GM18867 (cell line): ENCODE measurements at regions not wholly inside any gene's neighbourhood (a gene's known extent, or its start where the extent isn't known, plus 50 kb on each side); places are given as distances from the start of the nearest gene placed in this dataset.
"Not testable (repeated sequence)": the region's sequence is repeated elsewhere in the genome, so short reads cannot be mapped to it uniquely, and the experiment has no call there.

ENCODE experiments used
- ATAC-seq: cut with Tn5 transposase; IDR thresholded peaks from one replicate; pipeline ENCODE4 v1.9.1; 2021; ENCODE audit warnings: mild to moderate bottlenecking, moderate library complexity; ENCODE audit not compliant: unreplicated experiment

DNA sequence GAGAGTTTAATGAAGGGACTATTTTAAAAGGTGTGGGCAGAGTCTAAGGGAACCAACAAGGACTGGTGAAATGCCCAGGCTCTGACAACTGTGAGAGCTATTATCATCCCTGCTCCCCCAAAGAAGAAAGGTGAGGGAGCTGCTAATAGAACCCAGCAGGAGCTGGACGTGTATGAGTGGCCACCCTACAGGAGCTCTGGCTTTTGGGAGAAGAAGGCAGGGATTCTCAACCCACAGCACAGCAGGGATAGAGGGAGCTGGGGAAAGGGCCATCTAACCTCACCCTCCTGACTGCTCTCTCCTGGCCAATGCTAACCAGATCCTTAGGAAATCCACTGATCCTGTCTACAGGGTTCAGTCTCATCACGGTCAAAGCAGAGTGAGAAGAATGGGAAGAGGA is 57.1 kb downstream of the GRIN2B start:
- no peak for ATAC-seq

DNA sequence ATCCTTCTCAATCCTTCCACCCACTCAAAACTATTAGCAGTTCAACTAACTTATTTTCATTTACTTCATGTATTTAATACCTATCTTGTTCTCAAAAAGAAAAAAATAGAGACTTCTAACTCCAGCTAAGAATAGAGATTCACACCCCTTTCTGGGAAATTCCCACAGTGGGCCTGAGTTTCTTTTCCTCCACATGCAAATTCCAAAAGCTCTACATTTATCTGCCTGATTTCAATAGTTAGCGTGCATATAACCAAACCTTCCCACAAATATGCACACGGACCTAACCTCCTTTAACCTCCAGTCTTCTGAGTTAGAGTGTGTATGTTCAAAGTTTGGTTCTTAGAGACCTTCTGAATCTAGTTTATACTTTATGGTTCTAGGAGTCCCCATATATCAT is 62.5 kb downstream of the GRIN2B start:
- no peak for ATAC-seq

DNA sequence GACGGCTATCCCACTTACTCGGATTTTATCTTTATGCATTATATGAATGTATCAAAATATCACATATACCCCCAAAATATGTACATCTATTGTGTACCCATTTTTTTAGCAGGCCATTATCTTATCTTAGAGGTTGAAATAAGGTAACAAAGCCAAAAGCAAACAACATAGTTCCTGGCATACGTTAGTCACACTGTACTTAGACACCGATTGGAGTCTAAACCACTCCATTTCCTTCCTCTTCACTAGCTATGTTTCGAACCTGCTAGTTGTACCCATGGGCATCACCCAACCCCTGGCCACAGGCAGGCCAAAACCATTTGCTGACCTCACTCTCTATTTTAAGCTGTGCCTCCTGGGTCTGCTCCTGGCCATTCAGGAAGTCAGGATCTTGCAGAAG is 66.3 kb downstream of the GRIN2B start:
- no peak for ATAC-seq

DNA sequence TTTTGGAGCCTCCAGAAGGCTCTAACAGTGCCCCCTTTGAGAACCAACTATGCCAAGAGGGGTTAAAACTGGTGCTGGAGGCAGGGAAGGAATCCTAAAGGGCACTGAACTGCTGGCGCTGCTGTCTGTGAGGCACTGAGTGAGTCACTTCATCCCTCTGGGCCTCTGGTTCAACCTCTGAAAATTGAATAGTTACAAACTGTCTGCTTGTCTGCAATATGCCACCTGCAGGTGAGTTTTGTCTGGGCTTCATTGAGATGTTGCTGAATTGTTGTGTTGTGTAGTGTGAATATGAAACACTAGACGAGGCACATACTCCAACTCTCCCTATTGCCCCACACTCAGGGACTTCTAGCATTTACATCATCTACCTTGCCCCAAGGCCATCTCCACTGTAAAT is 68.0 kb downstream of the GRIN2B start:
- ATAC-seq: no peak

DNA sequence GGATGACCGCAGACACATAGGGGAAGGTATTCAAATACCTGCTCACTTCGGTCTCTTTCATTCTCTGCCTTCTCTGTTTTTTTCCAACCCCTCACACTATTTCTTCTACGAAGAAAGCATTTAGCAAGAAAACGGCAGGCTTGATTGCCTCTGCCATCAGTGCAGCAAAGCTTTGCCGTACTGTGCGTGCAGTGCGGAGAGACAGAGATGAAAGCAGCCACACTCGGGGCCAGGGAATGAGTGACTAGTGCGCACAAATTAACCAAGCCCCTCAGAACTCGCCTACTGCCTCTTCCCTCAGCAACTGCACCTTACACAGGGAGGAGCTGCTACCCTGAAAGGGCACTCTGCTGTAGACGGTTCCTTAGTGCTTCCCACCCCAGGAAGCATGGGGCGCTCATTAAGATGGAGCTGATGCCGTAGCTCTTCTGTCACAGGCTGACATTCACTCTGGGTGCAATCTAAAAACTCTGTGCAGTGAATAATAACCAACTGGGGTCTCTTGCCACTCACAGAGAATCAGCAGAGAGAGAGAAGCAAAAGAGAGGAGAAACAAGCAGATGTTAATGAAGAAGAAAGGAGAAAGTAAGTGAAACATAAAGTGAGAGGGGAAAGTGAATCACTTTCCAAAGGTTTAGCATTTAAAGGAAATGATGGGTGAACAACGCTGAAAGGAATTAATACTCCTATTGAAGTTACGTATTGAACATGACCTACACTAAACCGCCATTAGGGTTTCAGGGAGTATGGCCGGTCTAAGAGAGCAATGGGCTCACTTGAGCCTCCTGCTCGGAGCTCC is 69.4 kb downstream of the GRIN2B start:
- no peak for ATAC-seq

DNA sequence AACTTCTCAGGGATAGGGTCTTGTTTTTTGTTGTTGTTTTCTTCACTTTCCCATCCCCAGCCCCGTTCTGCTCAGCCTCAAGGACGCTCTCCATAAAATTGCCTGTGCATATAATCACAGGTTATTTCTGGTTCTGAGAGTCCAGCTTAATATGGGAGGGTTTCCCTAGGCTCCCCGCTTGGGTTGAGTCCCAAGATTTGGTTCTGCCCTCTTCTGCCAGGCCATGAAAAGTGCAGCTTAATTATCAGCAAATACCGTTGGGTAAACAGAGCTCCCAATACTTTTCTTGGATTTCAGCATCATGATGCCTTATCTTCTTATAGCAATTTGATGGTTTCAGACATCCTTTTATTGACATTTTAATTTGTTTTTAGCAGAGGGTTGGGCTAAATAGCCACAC is 75.6 kb downstream of the GRIN2B start:
- no peak for ATAC-seq

DNA sequence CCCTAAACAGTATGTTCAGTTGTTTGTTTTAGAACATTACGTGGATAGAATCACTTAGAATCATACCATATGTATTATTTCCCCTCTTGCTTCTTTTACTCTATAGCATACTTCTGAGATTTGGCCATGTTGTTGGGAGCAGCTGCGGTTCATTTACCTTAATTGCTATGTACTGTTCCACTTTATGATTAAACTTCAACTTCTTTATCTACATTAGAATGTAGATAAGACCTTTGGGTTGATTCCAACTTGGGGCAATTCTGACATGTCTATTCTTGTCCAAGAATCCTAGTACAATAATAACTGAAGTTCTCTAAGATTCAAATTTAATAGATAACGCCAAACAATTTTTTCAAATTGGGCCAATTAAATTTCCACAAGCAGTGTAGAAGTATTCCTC is 80.7 kb downstream of the GRIN2B start:
- ATAC-seq: no peak

DNA sequence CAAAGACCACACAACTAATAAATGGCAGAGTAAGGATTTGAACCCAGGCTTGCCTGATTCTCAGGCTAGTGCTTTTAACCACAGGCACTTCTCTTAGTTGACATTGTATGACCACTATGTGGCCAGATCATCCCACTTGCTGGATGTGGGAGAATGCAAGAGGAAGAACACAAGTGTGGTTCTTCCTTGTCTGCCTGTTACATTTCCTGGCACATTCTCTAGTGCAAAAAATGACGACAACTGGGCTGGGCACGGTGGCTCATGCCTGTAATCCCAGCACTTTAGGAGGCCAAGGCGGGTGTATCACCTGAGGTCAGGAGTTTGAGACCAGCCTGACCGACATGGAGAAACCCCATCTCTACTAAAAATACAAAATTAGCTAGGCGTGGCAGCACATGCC is 83.0 kb downstream of the GRIN2B start:
- not testable (repeated sequence) for ATAC-seq

DNA sequence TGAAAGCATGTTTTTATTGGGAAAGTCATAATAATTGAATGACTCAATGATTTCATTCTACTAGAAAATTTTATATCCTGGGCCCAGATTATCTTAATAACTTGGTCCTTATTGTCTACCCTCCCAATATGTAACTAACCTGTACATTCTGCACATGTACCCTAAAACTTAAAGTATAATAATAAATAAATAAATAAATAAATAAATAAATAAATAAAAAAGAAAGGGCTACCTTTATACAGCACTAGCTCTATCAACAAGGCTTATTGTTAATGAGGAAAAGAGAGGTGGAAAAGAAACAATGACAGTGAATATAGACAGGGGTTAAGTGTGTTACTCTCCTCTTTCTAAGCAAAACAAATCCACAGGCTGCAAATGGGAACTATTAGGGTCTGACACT is 83.6 kb downstream of the GRIN2B start:
- ATAC-seq: no peak

DNA sequence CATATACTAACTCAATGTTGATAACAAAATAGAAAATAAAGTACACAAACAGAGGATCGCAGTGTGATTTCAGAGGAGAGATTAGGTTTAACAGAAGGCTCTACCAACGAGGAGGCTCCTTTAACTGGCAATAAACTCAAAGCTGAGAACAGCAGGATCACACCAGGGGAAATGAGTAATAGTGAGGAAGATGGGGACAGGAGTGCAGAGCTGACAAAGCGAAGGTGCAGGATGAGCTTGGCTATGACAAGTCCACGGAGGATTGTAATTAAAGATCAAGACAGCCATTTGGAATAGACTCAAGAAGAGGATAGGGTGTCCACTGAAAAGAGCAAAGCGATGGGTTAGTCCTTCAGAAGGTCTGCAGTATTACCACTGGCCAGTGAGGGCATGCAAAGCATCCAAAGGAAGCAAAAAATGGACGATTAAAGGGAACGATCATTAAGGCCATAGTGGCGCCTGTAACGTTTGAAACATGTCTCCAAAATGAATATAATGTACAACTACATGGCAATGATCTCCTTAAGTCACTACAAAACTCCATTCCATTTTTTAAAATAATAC is 85.3 kb downstream of the GRIN2B start:
- ATAC-seq: no peak

DNA sequence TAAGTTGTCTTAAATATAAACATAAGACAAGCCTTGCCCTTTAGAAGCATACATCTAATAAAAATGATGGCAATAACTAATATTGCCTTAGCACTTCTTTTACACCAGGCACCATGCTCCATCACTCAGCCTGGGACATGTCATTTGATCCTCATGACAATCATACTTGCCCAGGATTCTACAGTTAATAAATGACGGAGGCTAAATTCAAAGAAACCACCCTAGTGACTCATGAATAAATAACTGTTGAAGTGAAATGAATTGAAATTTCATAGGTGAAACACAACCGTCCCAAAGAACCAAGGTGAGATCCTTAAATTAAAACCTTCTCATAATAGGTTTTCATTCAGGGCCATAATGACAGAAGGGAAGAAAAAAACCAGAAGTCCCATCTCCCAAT is 89.5 kb downstream of the GRIN2B start:
- ATAC-seq: no peak

DNA sequence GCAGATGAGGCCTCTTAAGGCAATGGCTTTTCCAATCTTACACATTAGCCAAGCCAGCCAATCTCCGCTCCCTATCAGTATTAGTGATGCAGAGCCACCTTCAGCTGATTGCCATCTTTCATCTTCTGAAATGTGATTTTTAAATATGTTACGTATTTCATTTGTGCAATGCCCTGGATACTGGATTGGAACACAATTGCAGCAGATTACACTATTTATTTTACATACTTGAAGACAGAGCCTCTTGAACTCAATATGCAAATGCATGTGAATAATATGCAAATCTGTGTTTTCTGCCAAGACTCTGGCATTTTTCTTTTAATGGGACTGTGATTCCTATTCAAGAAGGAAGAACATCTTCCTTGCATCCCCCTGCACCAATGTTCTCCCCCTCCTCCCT is 90.5 kb downstream of the GRIN2B start:
- ATAC-seq: no peak

DNA sequence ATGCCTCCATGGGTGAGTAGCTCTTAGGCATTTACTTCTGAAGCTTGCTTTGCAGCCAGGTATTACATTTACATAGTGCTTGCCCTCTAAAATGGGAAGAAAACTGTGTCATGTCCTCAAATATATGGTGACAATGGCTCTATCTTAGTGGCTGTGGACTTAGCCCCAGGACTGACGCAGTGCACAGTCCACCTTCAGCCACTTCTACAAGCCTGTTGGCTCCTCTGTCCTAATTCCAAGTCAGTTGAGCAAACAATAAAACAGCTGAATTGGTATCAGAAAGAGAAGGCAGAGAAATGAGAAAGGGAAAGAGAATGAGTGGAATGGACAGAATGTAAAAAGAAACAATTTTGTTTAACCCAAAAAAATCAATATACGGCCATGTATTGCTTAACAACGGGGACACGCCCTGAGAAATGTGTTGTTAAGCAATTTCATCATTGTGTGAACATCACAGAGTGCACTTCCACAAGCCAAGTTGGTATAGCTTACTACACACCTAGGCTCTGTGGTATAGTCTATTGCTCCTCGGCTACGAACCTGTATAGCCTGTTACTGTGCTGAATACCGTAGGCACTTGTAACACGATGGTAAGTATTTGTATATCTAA is 93.5 kb downstream of the GRIN2B start:
- ATAC-seq: no peak

DNA sequence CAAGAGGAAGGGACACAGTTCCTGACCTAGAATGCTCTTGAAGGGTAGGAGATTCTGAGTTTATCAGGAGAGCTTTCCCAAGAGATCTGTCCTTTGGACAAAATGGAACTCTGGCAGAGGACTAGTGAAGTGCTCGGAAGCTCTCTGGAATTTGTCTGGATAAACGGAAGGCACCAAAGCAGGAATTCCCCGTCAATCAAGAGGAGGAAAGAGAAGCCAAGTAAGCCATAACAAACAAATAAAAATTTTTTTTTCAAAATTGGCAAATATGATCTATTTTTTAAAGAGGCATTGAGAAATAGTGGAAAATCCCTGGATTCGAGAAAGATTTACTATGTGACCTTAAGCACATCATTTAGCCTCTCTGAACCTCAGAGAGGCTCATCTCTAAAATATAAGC is 99.2 kb downstream of the GRIN2B start:
- no peak for ATAC-seq

DNA sequence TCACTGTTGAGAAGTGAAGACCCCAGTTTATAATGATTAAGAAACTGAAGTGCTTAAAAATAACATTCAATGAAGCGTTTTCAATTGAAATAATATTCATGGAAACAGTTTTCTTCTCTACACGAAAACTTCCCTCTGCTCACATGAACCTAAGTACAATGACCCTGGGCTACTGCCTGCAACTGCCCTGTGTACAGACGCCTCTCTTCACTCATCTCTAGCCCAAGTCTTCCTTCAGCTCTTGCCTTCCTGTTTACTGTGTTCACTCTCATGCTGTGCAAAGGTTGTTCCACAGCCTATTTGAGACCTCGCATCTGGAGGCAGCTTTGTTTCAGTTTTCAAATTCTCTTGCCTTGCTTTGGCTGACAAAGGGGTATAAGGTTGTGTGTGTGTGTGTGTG is 100.8 kb downstream of the GRIN2B start:
- no peak for ATAC-seq

DNA sequence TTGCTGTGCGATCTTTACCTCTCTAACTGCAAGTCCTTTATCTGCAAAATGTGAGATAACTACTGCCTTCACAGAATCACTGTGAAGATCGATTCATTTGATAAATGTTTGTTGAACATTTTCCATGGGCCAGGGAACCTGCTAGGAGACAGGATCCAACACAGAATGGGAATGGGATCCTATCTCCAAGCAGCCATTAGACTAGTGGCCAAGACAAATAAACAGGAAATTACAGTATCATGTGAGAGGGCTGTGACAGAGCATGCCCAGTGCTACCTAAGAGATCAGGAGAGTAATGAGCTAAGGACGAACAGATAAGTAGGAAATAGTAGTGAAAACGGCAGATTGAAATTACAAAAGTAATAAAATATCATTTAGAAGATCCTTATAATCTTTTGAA is 105.7 kb downstream of the GRIN2B start:
- ATAC-seq: no peak

DNA sequence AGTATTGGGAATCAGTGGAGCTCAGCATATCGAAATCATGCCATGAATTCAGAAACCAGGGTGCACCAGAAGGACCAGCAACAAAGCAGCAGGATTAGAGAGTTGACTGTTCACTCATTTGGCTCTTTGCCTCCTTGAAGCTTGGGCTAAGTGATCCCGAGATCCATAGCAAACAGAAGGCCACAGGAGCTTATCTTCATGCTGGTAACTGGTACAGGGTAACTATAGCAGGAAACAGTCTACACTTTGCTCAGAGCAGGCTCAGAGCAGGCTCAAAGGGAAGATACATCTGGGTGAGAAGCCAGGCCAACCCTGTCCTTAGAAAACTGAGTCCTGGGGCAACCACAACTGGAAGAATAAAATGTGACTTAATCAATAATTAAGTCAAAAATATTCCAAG is 111.1 kb downstream of the GRIN2B start:
- ATAC-seq: no peak

DNA sequence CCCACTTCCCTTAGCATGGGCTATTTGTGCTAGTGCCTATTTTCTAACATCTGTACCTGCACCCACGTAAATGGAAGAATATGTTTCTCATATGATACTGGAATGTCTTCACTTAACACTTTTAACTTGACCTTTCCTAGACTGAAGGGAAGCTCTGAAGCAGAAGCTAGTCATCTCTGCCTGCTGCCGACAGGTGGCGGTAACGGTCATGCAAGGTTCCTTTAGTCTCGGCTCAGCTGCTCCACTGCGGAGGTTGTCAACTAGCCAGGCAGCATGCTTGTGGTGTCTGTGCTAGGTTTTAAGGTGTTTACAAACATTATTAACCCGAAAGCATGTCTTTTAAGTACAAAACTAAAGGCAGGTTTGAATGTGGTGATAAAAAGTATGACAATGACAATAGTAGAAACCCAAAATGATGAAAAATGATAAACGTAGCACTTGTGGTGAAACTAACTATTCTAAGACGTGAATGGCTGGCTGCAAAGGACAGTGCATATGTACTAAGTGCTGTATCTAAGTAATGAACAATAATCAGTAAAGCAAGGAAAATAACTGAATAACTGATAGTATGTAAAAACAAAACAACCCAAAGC is 117.2 kb downstream of the GRIN2B start:
- ATAC-seq: peak; percentile 97

DNA sequence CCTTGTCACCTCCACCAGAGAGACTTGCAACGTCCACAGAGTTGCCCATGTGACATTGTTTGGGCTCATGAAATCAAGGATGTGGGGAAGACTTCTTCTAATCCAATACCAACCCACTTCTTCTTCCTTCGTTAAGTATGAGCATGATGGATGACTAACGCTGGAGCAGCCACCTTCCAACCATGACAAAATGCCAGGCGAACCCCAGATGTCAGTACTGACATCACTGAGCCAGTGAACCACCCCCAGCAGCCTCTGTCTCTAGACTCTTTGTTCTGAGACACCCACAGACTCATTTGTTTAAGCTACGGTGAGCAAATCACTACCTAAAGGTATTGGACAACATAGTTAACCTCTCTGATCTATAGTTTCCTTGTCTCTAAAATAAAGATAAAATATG is 123.7 kb downstream of the GRIN2B start:
- no peak for ATAC-seq

DNA sequence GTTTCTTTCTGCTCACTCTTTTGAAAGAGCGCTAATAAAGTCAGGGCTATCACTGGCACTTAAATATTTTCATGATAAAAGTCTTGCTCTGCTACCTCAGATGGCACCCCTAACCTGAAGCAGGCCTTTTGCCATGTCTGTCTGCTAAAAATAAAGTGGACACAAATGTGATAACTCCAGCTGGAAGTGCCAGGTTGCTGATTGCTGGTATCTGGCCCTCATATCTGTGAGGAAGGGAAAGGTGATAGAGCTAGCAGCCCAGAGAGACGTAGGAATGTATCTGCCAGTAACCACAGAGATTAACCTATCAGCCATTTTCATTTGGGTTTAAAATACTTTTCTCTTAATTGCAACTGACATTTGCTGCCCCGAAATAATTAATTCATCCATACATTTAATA is 127.9 kb downstream of the GRIN2B start:
- no peak for ATAC-seq

DNA sequence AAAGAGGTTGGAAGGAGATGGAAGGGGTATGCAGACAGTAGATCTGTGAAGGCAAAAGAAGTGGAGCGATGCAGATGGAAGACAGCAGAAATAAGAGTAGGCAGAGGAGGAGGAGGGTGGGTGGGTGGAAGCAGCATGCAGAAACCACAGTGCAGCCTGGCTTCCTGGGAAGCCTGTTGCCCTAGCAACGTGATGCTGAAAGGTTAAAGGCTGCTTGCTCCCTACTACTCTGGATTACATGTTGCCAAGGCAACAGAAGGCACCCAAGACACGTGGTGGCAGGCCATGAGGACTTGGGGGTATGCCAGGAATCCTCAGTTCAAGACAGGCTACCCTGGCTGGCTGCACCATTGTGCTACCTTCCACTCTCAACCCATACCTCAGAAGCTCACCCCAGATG is 129.6 kb downstream of the GRIN2B start:
- no peak for ATAC-seq

DNA sequence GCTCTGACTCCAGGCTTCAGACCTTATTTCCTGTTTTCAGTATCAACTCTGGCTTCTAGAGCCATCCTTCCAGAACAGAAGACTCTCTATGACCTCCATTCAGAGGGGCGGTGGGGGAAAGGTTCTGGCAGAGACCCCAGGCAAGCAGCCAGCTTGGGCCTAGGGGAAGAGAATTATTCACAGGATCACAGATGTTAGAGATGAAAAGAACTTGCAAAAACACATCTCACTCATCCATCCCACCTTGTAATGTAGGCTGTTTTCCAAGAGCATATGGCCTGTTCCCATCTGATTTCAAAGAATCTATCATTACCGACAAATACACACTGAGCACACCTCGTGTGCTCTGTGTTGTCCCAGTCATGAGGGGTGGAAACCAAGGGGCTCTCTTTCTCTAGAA is 131.9 kb downstream of the GRIN2B start:
- ATAC-seq: no peak
